ELR (cell line): ENCODE measurements at regions not wholly inside any gene's neighbourhood (a gene's known extent, or its start where the extent isn't known, plus 50 kb on each side); places are given as distances from the start of the nearest gene placed in this dataset.

ENCODE experiments used
- DNase-seq: peaks from one replicate; pipeline ENCODE4 v3.0.0-alpha.2; 2015; ENCODE audit warnings: low read depth

GRCh38 chr9:82637368-82637767, 425.6 kb downstream of the RASEF start:
- no peak for DNase-seq

- no peak for DNase-seq
Observed at GRCh38 chr9:82645600-82645999, 417.3 kb downstream of the RASEF start.

GRCh38 chr9:82650368-82650767, 412.6 kb downstream of the RASEF start:
- DNase-seq: no peak

- no peak for DNase-seq
Observed at GRCh38 chr9:82651474-82651873, 411.5 kb downstream of the RASEF start.

- DNase-seq: no peak
Observed at GRCh38 chr9:82665324-82665723, 397.6 kb downstream of the RASEF start.

GRCh38 chr9:82668689-82669199, 394.2 kb downstream of the RASEF start:
- DNase-seq: no peak

- DNase-seq: no peak
Observed at GRCh38 chr9:82670000-82670399, 392.9 kb downstream of the RASEF start.

GRCh38 chr9:82670726-82671125, 392.2 kb downstream of the RASEF start:
- DNase-seq: no peak

- no peak for DNase-seq
Observed at GRCh38 chr9:82673201-82673600, 389.7 kb downstream of the RASEF start.

- DNase-seq: no peak
Observed at GRCh38 chr9:82673919-82674318, 389.0 kb downstream of the RASEF start.

- no peak for DNase-seq
Observed at GRCh38 chr9:82675102-82675501, 387.8 kb downstream of the RASEF start.

GRCh38 chr9:82675605-82676004, 387.3 kb downstream of the RASEF start:
- DNase-seq: no peak

- no peak for DNase-seq
Observed at GRCh38 chr9:82677086-82677485, 385.9 kb downstream of the RASEF start.

- no peak for DNase-seq
Observed at GRCh38 chr9:82679472-82679871, 383.5 kb downstream of the RASEF start.

GRCh38 chr9:82680179-82680935, 382.6 kb downstream of the RASEF start:
- no peak for DNase-seq

- no peak for DNase-seq
Observed at GRCh38 chr9:82681809-82682208, 381.1 kb downstream of the RASEF start.

GRCh38 chr9:82682431-82682830, 380.5 kb downstream of the RASEF start:
- no peak for DNase-seq

GRCh38 chr9:82695704-82696103, 367.2 kb downstream of the RASEF start:
- no peak for DNase-seq

- no peak for DNase-seq
Observed at GRCh38 chr9:82706786-82707185, 356.2 kb downstream of the RASEF start.

GRCh38 chr9:82716821-82717220, 346.1 kb downstream of the RASEF start:
- no peak for DNase-seq

- DNase-seq: no peak
Observed at GRCh38 chr9:82720515-82720914, 342.4 kb downstream of the RASEF start.

- DNase-seq: no peak
Observed at GRCh38 chr9:82721593-82721992, 341.3 kb downstream of the RASEF start.

- DNase-seq: no peak
Observed at GRCh38 chr9:82722051-82722450, 340.9 kb downstream of the RASEF start.

GRCh38 chr9:82722561-82722960, 340.4 kb downstream of the RASEF start:
- DNase-seq: no peak
